Gastroesophageal sphincter (tissue), 3 donors: ENCODE measurements at regions not wholly inside any gene's neighbourhood (a gene's known extent, or its start where the extent isn't known, plus 50 kb on each side); places are given as distances from the start of the nearest gene placed in this dataset.

Experiments used
- POLR2A ChIP-seq, 2 donors: fragments of 450-650 bp; IDR thresholded peaks; one replicate each; pipeline ENCODE4 v1.6.1; 2017; ENCODE audit warnings: antibody characterized with exemption in 2 of 2, mild to moderate bottlenecking in 2 of 2, moderate library complexity in 1 of 2
- POLR2AphosphoS5 ChIP-seq: sonication (generic); formaldehyde crosslinking; IDR thresholded peaks from one replicate; pipeline ENCODE4 v1.6.1; 2017; ENCODE audit warnings: antibody characterized with exemption
- TF ChIP-seq, protein P1 (sequence below), 4 experiments: fragments of 200-600 bp in 2 of 4; fragments of 450-650 bp in 2 of 4; sonication (generic) in 1 of 4; IDR thresholded peaks; one replicate each; pipeline ENCODE4 v1.5.1; 2017 to 2019; ENCODE audit warnings: antibody characterized with exemption in 4 of 4, mild to moderate bottlenecking in 2 of 4, moderate library complexity in 2 of 4

DNA sequence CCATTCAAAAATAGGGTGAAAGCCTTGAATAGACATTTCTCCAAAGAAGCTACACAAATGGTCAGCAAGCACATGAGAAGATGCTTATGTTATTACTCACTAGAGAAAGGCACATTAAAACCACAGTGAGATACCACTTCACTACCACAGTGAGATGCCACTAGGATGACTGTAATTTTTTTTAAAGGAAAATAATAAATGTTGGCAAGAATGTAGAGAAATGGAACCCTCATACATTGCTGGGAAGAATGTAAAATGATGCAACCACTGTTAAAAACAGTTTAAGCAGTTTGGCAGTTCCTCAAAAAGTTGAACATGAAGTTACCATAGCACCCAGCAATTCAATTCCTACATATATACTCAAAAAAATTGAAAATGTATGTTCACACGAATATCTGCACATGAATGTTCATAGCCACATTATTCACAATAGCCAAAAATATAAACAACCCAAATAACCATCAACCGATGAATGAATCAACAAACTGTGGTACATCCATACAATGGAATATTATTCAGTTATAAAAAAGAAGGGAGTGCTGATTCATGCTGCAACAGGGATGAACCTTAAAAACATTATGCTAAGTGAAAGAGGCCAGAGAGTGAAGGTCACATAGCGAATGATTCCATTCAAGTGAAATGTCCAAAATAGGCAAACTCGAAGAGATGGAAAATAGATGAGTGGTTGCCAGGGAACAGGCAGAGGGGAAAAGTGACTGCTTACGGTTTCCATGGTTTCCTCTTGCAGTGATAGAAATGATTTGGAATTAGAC, 156.2 kb upstream of the NDUFV2 start:
- TF ChIP-seq POLR2A (IDR thresholded peaks at IDR 0.05) (no peak), POLR2AphosphoS5 (no peak)
- TF ChIP-seq, protein P1, sequence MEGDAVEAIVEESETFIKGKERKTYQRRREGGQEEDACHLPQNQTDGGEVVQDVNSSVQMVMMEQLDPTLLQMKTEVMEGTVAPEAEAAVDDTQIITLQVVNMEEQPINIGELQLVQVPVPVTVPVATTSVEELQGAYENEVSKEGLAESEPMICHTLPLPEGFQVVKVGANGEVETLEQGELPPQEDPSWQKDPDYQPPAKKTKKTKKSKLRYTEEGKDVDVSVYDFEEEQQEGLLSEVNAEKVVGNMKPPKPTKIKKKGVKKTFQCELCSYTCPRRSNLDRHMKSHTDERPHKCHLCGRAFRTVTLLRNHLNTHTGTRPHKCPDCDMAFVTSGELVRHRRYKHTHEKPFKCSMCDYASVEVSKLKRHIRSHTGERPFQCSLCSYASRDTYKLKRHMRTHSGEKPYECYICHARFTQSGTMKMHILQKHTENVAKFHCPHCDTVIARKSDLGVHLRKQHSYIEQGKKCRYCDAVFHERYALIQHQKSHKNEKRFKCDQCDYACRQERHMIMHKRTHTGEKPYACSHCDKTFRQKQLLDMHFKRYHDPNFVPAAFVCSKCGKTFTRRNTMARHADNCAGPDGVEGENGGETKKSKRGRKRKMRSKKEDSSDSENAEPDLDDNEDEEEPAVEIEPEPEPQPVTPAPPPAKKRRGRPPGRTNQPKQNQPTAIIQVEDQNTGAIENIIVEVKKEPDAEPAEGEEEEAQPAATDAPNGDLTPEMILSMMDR (IDR thresholded peaks at IDR 0.05): no peak
